H9 (cell line): ENCODE measurements at regions not wholly inside any gene's neighbourhood (a gene's known extent, or its start where the extent isn't known, plus 50 kb on each side); places are given as distances from the start of the nearest gene placed in this dataset.

Source experiments
- DNase-seq: peaks from one replicate; pipeline ENCODE4 v3.0.0-alpha.2; 2017
- H2AFZ ChIP-seq: one replicate; pipeline ENCODE4 v1.6.1; 2013; ENCODE audit warnings: mild to moderate bottlenecking, low read length, control low read depth, moderate library complexity
- H2AK5ac ChIP-seq: 2 replicates; pipeline ENCODE4 v1.6.1; 2013; ENCODE audit warnings: low read length, control low read depth, mixed read lengths; ENCODE audit not compliant: insufficient read length
- H2BK120ac ChIP-seq: one replicate; pipeline ENCODE4 v1.6.1; 2013; ENCODE audit warnings: low read depth, mild to moderate bottlenecking, low read length, control low read depth, inconsistent platforms; ENCODE audit not compliant: poor library complexity, severe bottlenecking
- H2BK12ac ChIP-seq: 2 replicates; pipeline ENCODE4 v1.6.1; 2013; ENCODE audit warnings: low read length, control low read depth, mixed read lengths, low read depth; ENCODE audit not compliant: insufficient read length
- H2BK15ac ChIP-seq: 2 replicates; pipeline ENCODE4 v1.6.1; 2013; ENCODE audit warnings: low read depth, low read length, control low read depth
- H2BK20ac ChIP-seq: one replicate; pipeline ENCODE4 v1.6.1; 2013; ENCODE audit warnings: low read depth, mild to moderate bottlenecking, low read length, control low read depth, inconsistent platforms; ENCODE audit not compliant: poor library complexity, severe bottlenecking
- H2BK5ac ChIP-seq: 2 replicates; pipeline ENCODE4 v1.6.1; 2013; ENCODE audit warnings: low read length, control low read depth, mixed read lengths; ENCODE audit not compliant: insufficient read length
- H3K14ac ChIP-seq: 2 replicates; pipeline ENCODE4 v1.6.1; 2013; ENCODE audit warnings: low read length, control low read depth; ENCODE audit not compliant: insufficient read depth
- H3K18ac ChIP-seq: 2 replicates; pipeline ENCODE4 v1.6.1; 2013; ENCODE audit warnings: low read depth, mild to moderate bottlenecking, mixed read lengths, low read length, control low read depth; ENCODE audit not compliant: insufficient read length
- H3K23ac ChIP-seq: 2 replicates; pipeline ENCODE4 v1.6.1; 2013; ENCODE audit warnings: low read length, control low read depth, mixed read lengths, low read depth; ENCODE audit not compliant: insufficient read length
- H3K23me2 ChIP-seq: 2 replicates; pipeline ENCODE4 v1.6.1; 2013; ENCODE audit warnings: low read depth, mild to moderate bottlenecking, mixed read lengths, low read length, control low read depth; ENCODE audit not compliant: insufficient read length, poor library complexity, severe bottlenecking
- H3K27ac ChIP-seq: 2 replicates; pipeline ENCODE4 v1.5.1; 2013; ENCODE audit warnings: low read length, control low read depth, mixed read lengths, low read depth; ENCODE audit not compliant: insufficient read length
- H3K27me3 ChIP-seq: 2 replicates; pipeline ENCODE4 v1.6.1; 2013; ENCODE audit warnings: low read length, control low read depth, inconsistent platforms; ENCODE audit not compliant: insufficient read depth
- H3K4ac ChIP-seq: 2 replicates; pipeline ENCODE4 v1.6.1; 2013; ENCODE audit warnings: low read depth, mild to moderate bottlenecking, control low read depth, inconsistent platforms, low read length, moderate library complexity
- H3K4me1 ChIP-seq: 2 replicates; pipeline ENCODE4 v1.6.1; 2013; ENCODE audit warnings: low read length, control low read depth, inconsistent platforms; ENCODE audit not compliant: insufficient read depth
- H3K4me2 ChIP-seq: 2 replicates; pipeline ENCODE4 v1.6.1; 2013; ENCODE audit warnings: low read length, control low read depth, mixed read lengths; ENCODE audit not compliant: insufficient read length, insufficient read depth
- H3K56ac ChIP-seq: 2 replicates; pipeline ENCODE4 v1.6.1; 2013; ENCODE audit warnings: low read depth, mild to moderate bottlenecking, mixed read lengths, low read length, control low read depth; ENCODE audit not compliant: insufficient read length
- H3K79me1 ChIP-seq: 2 replicates; pipeline ENCODE4 v1.6.1; 2013; ENCODE audit warnings: low read depth, mild to moderate bottlenecking, moderate library complexity, low read length, control low read depth, inconsistent platforms; ENCODE audit not compliant: insufficient read depth, poor library complexity, severe bottlenecking
- H3K79me2 ChIP-seq: 2 replicates; pipeline ENCODE4 v1.6.1; 2013; ENCODE audit warnings: low read length, control low read depth, inconsistent platforms; ENCODE audit not compliant: insufficient read depth
- H3K9ac ChIP-seq: 2 replicates; pipeline ENCODE4 v1.6.1; 2013; ENCODE audit warnings: low read length, control low read depth, mixed read lengths; ENCODE audit not compliant: insufficient read length; ENCODE audit errors: extremely low read depth
- H3K9me3 ChIP-seq: one replicate; pipeline ENCODE4 v1.6.1; 2013; ENCODE audit warnings: low read depth, low read length, inconsistent platforms; ENCODE audit not compliant: control insufficient read depth
- H3T11ph ChIP-seq: one replicate; pipeline ENCODE4 v1.6.1; 2013; ENCODE audit warnings: mild to moderate bottlenecking, low read length, control low read depth, inconsistent platforms
- H4K20me1 ChIP-seq: one replicate; pipeline ENCODE4 v1.6.1; 2013; ENCODE audit not compliant: control insufficient read depth, insufficient read length, insufficient read depth
- H4K5ac ChIP-seq: 2 replicates; pipeline ENCODE4 v1.6.1; 2013; ENCODE audit warnings: low read depth, mild to moderate bottlenecking, mixed read lengths, low read length, control low read depth; ENCODE audit not compliant: insufficient read length
- H4K8ac ChIP-seq: replicated peaks from 2 replicates; pipeline ENCODE4 v1.6.1; 2013; ENCODE audit warnings: low read length, control low read depth, mixed read lengths, low read depth; ENCODE audit not compliant: insufficient read length
- H4K91ac ChIP-seq: 2 replicates; pipeline ENCODE4 v1.6.1; 2013; ENCODE audit warnings: low read depth, mild to moderate bottlenecking, moderate library complexity, mixed read lengths, low read length, control low read depth; ENCODE audit not compliant: insufficient read length
- H3K27ac Mint-ChIP-seq, 3 experiments: 2 replicates in 2 of 3; 3 replicates in 1 of 3; pipeline ENCODE4 v1.8.0; 2020 to 2021; ENCODE audit warnings: mixed read lengths in 3 of 3, mild to moderate bottlenecking in 1 of 3, moderate library complexity in 1 of 3
- H3K27me3 Mint-ChIP-seq: 2 replicates; pipeline ENCODE4 v1.8.0; 2021; ENCODE audit warnings: low read depth, mild to moderate bottlenecking, moderate library complexity, mixed read lengths
- H3K36me3 Mint-ChIP-seq, 3 experiments: 2 replicates in 2 of 3; 3 replicates in 1 of 3; pipeline ENCODE4 v1.8.0; 2020 to 2021; ENCODE audit warnings: low read depth in 3 of 3, mixed read lengths in 3 of 3; ENCODE audit not compliant: insufficient read depth in 1 of 3
- H3K4me1 Mint-ChIP-seq, 2 experiments: 2 replicates each; pipeline ENCODE4 v1.8.0; 2020; ENCODE audit warnings: mixed read lengths in 2 of 2
- H3K4me3 Mint-ChIP-seq, 2 experiments: 2 replicates in 1 of 2; 3 replicates in 1 of 2; pipeline ENCODE4 v1.8.0; 2020 to 2021; ENCODE audit warnings: mild to moderate bottlenecking in 2 of 2, mixed read lengths in 2 of 2, moderate library complexity in 1 of 2
- H3K9me3 Mint-ChIP-seq, 2 experiments: 2 replicates in 1 of 2; 3 replicates in 1 of 2; pipeline ENCODE4 v1.8.0; 2020; ENCODE audit warnings: mild to moderate bottlenecking in 2 of 2, mixed read lengths in 2 of 2, moderate library complexity in 1 of 2
- WGBS: extraction: QIAGEN DNeasy Blood & Tissue Kit; methylation state at CpG from one replicate; pipeline ENCODE4 v1.1.7; 2013; ENCODE audit warnings: missing lambda C conversion rate, low lambda C conversion rate, mixed read lengths; ENCODE audit not compliant: insufficient read length; ENCODE audit errors: extremely low coverage; 5-methylcytosine and 5-hydroxymethylcytosine counted together
- TF ChIP-seq, protein P1 (sequence below): fragments of 200-600 bp; sonication (generic); conservative IDR thresholded peaks from 3 replicates; pipeline ENCODE4 v1.8.0; 2021; ENCODE audit warnings: antibody characterized with exemption, mild to moderate bottlenecking

DNA sequence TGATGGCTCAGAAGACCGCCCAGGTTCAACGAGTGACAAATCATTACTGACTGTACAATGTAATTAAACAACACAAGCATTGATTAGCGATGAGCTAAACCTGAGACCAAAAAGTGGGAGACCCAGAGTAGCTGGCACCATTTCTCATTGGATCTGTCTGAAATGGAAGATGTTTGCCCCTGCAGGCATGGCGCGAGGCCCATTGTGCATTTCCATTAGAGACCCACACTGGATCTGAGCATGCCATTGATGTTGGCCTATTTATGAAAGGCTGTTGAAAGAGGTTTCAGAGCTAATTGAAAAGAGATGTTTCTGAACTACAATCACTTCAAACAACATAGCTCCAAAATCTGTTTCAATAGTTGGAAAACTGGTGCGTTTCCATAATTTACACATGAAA, 196.7 kb downstream of the TFAP2B start:
- Mint-ChIP-seq H3K27me3 (no peaks in the 10 kb centered on the region), H3K4me1 (no peaks in the 10 kb centered on the region), H3K36me3 (no peaks in the 10 kb centered on the region), H3K27ac (no peak overlapping the region), H3K4me3 (no peak overlapping the region), H3K9me3 (no peaks in the 10 kb centered on the region)
- H2BK5ac ChIP-seq = no peak overlapping the region
- no peak overlapping the region for H3K23ac ChIP-seq
- H2AFZ ChIP-seq = no peak overlapping the region
- no peak overlapping the region for H4K91ac ChIP-seq
- WGBS = no CpG with 5 or more reads among the region's 6 CpGs
- no peak overlapping the region for H2BK120ac ChIP-seq
- no peaks in the 10 kb centered on the region for H3K9me3 ChIP-seq
- TF ChIP-seq, protein P1, sequence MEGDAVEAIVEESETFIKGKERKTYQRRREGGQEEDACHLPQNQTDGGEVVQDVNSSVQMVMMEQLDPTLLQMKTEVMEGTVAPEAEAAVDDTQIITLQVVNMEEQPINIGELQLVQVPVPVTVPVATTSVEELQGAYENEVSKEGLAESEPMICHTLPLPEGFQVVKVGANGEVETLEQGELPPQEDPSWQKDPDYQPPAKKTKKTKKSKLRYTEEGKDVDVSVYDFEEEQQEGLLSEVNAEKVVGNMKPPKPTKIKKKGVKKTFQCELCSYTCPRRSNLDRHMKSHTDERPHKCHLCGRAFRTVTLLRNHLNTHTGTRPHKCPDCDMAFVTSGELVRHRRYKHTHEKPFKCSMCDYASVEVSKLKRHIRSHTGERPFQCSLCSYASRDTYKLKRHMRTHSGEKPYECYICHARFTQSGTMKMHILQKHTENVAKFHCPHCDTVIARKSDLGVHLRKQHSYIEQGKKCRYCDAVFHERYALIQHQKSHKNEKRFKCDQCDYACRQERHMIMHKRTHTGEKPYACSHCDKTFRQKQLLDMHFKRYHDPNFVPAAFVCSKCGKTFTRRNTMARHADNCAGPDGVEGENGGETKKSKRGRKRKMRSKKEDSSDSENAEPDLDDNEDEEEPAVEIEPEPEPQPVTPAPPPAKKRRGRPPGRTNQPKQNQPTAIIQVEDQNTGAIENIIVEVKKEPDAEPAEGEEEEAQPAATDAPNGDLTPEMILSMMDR = no peak
- no peak overlapping the region for H2BK15ac ChIP-seq
- H2AK5ac ChIP-seq = no peak overlapping the region
- H4K5ac ChIP-seq = no peak overlapping the region
- no peaks in the 10 kb centered on the region for H4K20me1 ChIP-seq
- no peaks in the 10 kb centered on the region for H3K23me2 ChIP-seq
- H3T11ph ChIP-seq = no peak overlapping the region
- H3K4ac ChIP-seq = no peak overlapping the region
- no peak overlapping the region for H3K4me2 ChIP-seq
- no peak overlapping the region for H3K14ac ChIP-seq
- no peak overlapping the region for H2BK20ac ChIP-seq
- H3K56ac ChIP-seq = no peak overlapping the region
- no peaks in the 10 kb centered on the region for H3K4me1 ChIP-seq
- no peak overlapping the region for H3K27ac ChIP-seq
- no peak overlapping the region for H2BK12ac ChIP-seq
- H3K18ac ChIP-seq = no peak overlapping the region
- no peaks in the 10 kb centered on the region for H3K27me3 ChIP-seq
- no peaks in the 10 kb centered on the region for H3K79me1 ChIP-seq
- no peak overlapping the region for H4K8ac ChIP-seq
- no peak for DNase-seq
- H3K9ac ChIP-seq = no peak overlapping the region
- H3K79me2 ChIP-seq = no peaks in the 10 kb centered on the region
